CD4-positive, CD25-positive, alpha-beta regulatory T cell (primary cell): ENCODE measurements at regions not wholly inside any gene's neighbourhood (a gene's known extent, or its start where the extent isn't known, plus 50 kb on each side); places are given as distances from the start of the nearest gene placed in this dataset.

ENCODE experiments used
- ATAC-seq, 2 donors: fragments of 150-1000 bp; cut with Tn5 transposase; one replicate each; pipeline ENCODE4 v1.10.0; 2021; ENCODE audit warnings: low read depth in 2 of 2, moderate number of reproducible peaks in 2 of 2, moderate library complexity in 1 of 2
- DNase-seq, 3 donors: peaks; one replicate each; pipeline versions ENCODE4 v3.0.0 to v3.0.0-alpha.2; 2012 to 2022; ENCODE audit warnings: mixed read lengths in 1 of 3
- H3K27ac ChIP-seq: one replicate; pipeline ENCODE4 v1.7.0; 2013; ENCODE audit warnings: mild to moderate bottlenecking, low read length; ENCODE audit not compliant: insufficient read depth, poor library complexity, severe bottlenecking
- H3K27me3 ChIP-seq: one replicate; pipeline ENCODE4 v1.7.0; 2013; ENCODE audit warnings: low read length; ENCODE audit not compliant: control insufficient read depth, insufficient read depth
- H3K36me3 ChIP-seq: one replicate; pipeline ENCODE4 v1.7.0; 2013; ENCODE audit warnings: mild to moderate bottlenecking, low read length, moderate library complexity; ENCODE audit not compliant: control insufficient read depth, insufficient read depth
- H3K4me1 ChIP-seq: 2 replicates; pipeline ENCODE4 v1.7.0; 2013; ENCODE audit warnings: mild to moderate bottlenecking, low read length; ENCODE audit not compliant: insufficient read depth, control insufficient read depth, poor library complexity, severe bottlenecking
- H3K4me3 ChIP-seq: one replicate; pipeline ENCODE4 v1.7.0; 2013; ENCODE audit warnings: low read depth, mild to moderate bottlenecking, low read length, moderate library complexity
- H3K9me3 ChIP-seq, 2 experiments: 1 replicate in 1 of 2; 2 replicates in 1 of 2; pipeline ENCODE4 v1.7.0; 2013; ENCODE audit warnings: low read length in 2 of 2, mild to moderate bottlenecking in 1 of 2, moderate library complexity in 1 of 2; ENCODE audit not compliant: control insufficient read depth in 2 of 2
- H3K27ac Mint-ChIP-seq, 3 donors: one replicate each; pipeline ENCODE4 v1.8.0; 2020 to 2022; ENCODE audit warnings: mild to moderate bottlenecking in 3 of 3, mixed read lengths in 3 of 3, moderate library complexity in 2 of 3
- H3K27me3 Mint-ChIP-seq: one replicate; pipeline ENCODE4 v1.8.0; 2022; ENCODE audit warnings: mild to moderate bottlenecking, mixed read lengths
- H3K36me3 Mint-ChIP-seq: one replicate; pipeline ENCODE4 v1.8.0; 2020; ENCODE audit warnings: mixed read lengths
- H3K4me1 Mint-ChIP-seq, 4 donors: one replicate each; pipeline ENCODE4 v1.8.0; 2020 to 2022; ENCODE audit warnings: mixed read lengths in 4 of 4, mild to moderate bottlenecking in 1 of 4
- H3K4me3 Mint-ChIP-seq, 4 donors: one replicate each; pipeline ENCODE4 v1.8.0; 2020 to 2022; ENCODE audit warnings: mild to moderate bottlenecking in 4 of 4, mixed read lengths in 4 of 4, moderate library complexity in 3 of 4
- H3K9me3 Mint-ChIP-seq, 7 donors: one replicate each; pipeline ENCODE4 v1.8.0; 2020 to 2022; ENCODE audit warnings: mixed read lengths in 7 of 7, mild to moderate bottlenecking in 3 of 7, moderate library complexity in 2 of 7

- H3K27ac ChIP-seq: no peak overlapping the region
Observed at GRCh38 chr5:100641833-100642232, 106.7 kb downstream of the FAM174A start.

GRCh38 chr5:100643473-100643872 lies 108.3 kb downstream of the FAM174A start:
- H3K4me3 ChIP-seq: no peak overlapping the region
- no peak overlapping the region for H3K27ac ChIP-seq
- peaks cover 11% of the 10 kb centered on the region for H3K4me1 ChIP-seq
- H3K36me3 Mint-ChIP-seq: no peaks in the 10 kb centered on the region
- H3K4me3 Mint-ChIP-seq: no peak overlapping the region
- H3K9me3 Mint-ChIP-seq: no peaks in the 10 kb centered on the region
- H3K36me3 ChIP-seq: no peaks in the 10 kb centered on the region
- no peak overlapping the region for H3K27ac Mint-ChIP-seq
- DNase-seq (no peak), ATAC-seq (no peak)
- H3K27me3 Mint-ChIP-seq: no peaks in the 10 kb centered on the region
- peaks cover 10 to 15% (median 14%) of the 10 kb centered on the region in 4 donors for H3K4me1 Mint-ChIP-seq
- H3K27me3 ChIP-seq: no peaks in the 10 kb centered on the region
- H3K9me3 ChIP-seq: no peaks in the 10 kb centered on the region

More at GRCh38 chr5:100641833-100642232, 106.7 kb downstream of the FAM174A start:
- ATAC-seq: no peak
- H3K36me3 Mint-ChIP-seq: no peaks in the 10 kb centered on the region
- H3K27me3 Mint-ChIP-seq: no peaks in the 10 kb centered on the region
- Histone ChIP-seq H3K4me1 (no peaks in the 10 kb centered on the region), H3K9me3 (no peaks in the 10 kb centered on the region), H3K27me3 (no peaks in the 10 kb centered on the region), H3K4me3 (no peak overlapping the region), H3K36me3 (no peaks in the 10 kb centered on the region)
- no peak for DNase-seq
- no peak overlapping the region for H3K4me3 Mint-ChIP-seq
- no peak overlapping the region for H3K27ac Mint-ChIP-seq
- no peaks in the 10 kb centered on the region for H3K4me1 Mint-ChIP-seq
- no peaks in the 10 kb centered on the region for H3K9me3 Mint-ChIP-seq

DNA sequence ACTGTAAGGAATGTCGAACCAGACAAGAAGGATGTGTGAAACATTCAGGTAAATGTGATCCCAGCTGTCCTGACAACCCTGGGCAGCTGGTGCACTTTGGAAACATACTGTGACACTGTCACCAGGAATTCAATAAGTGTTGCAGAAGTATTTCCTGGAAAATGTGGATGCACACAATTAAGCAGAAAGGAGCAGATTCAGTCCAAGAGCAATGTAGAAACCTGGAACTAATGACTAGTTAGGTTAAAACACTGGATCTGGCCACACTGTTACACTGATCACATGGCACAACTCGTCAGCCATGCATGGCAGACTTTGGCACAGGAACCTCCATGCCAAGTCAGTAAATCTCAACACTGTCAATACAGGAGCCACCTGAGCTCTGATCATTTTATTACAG lies 109.0 kb downstream of the FAM174A start:
- Mint-ChIP-seq H3K4me1 (peaks cover 11 to 17% (median 16%) of the 10 kb centered on the region in 4 donors), H3K4me3 (no peak overlapping the region), H3K27ac (no peak overlapping the region), H3K36me3 (no peaks in the 10 kb centered on the region), H3K27me3 (no peaks in the 10 kb centered on the region), H3K9me3 (no peaks in the 10 kb centered on the region)
- no peaks in the 10 kb centered on the region for H3K36me3 ChIP-seq
- ATAC-seq (no peak), DNase-seq (no peak)
- H3K4me3 ChIP-seq: no peak overlapping the region
- H3K27ac ChIP-seq: no peak overlapping the region
- no peaks in the 10 kb centered on the region for H3K27me3 ChIP-seq
- H3K9me3 ChIP-seq: no peaks in the 10 kb centered on the region
- peaks cover 11% of the 10 kb centered on the region for H3K4me1 ChIP-seq

DNA sequence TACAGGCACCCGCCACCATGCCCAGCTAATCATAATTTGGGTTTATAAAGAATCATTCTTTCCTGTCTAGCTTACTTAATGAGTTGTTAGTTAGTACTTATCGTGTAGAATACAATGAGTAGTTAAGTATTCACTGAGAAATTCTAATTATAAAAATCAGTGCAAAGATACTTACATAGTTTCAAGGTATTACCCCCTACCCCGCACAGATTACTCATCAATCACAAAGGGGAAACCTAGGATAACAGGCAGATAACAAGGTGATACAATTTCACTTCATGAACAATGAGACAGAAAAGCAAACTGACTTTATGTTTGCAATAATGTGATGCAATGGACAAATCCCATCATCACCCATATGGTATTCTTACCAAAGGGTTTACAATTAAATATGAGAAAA lies 109.6 kb downstream of the FAM174A start:
- Mint-ChIP-seq H3K4me3 (no peak overlapping the region), H3K27me3 (no peaks in the 10 kb centered on the region), H3K9me3 (no peaks in the 10 kb centered on the region), H3K4me1 (peaks cover 11 to 17% (median 16%) of the 10 kb centered on the region in 4 donors), H3K27ac (no peak overlapping the region), H3K36me3 (no peaks in the 10 kb centered on the region)
- DNase-seq (no peak), ATAC-seq (no peak)
- H3K36me3 ChIP-seq: no peaks in the 10 kb centered on the region
- peaks cover 11% of the 10 kb centered on the region for H3K4me1 ChIP-seq
- H3K27me3 ChIP-seq: no peaks in the 10 kb centered on the region
- no peak overlapping the region for H3K4me3 ChIP-seq
- H3K27ac ChIP-seq: no peak overlapping the region
- H3K9me3 ChIP-seq: no peaks in the 10 kb centered on the region

DNA sequence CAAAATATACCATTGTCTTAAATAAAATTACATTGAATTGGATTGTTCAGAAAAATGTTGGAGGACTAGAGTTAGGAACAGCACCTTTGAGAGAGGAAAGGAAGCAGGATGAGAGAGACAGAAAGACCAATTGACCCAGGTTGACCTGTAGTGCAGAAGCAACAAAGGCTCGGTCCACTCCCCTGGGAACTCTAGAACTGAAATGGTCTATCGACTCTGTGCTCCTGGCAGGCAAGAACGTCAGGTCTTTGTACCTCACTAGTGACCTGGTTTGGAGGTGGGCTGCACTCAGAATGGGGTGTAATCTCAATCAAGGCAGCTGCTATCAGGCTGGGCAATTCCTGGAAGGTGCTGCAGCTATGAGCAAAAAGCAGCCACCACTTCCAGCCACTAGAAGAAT lies 110.8 kb downstream of the FAM174A start:
- peaks cover 11 to 17% (median 16%) of the 10 kb centered on the region in 4 donors for H3K4me1 Mint-ChIP-seq
- peaks cover 11% of the 10 kb centered on the region for H3K4me1 ChIP-seq
- no peak for ATAC-seq
- H3K27ac ChIP-seq: no peak overlapping the region
- no peak for DNase-seq
- H3K9me3 ChIP-seq: no peaks in the 10 kb centered on the region
- H3K27ac Mint-ChIP-seq: peak overlapping the region in 1 of 3 donors; percentile 29
- H3K36me3 ChIP-seq: no peaks in the 10 kb centered on the region
- no peaks in the 10 kb centered on the region for H3K36me3 Mint-ChIP-seq
- no peaks in the 10 kb centered on the region for H3K9me3 Mint-ChIP-seq
- H3K4me3 Mint-ChIP-seq: peak overlapping the region in 1 of 4 donors; percentile 90
- H3K4me3 ChIP-seq: no peak overlapping the region
- H3K27me3 ChIP-seq: no peaks in the 10 kb centered on the region
- peaks cover 5% of the 10 kb centered on the region for H3K27me3 Mint-ChIP-seq

DNA sequence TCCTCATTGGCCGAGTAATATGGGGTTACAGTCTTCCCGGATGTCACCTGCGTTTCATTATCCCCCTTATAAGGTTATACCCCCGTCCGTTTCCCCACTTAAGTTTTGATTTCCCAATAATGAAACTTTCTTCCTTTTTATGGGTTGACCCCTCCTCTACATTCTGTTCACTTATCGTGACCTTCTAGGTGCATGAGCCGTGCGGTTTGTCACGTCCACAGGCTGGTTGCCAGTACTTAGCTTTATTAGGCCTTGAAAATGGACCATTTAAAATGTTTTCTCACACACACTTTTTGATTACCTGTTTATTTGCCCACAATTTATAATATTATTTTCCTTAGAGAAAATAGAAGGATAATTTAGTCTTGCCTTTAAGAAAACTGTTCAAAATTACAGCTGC lies 111.5 kb downstream of the FAM174A start:
- H3K4me3 Mint-ChIP-seq: no peak overlapping the region
- H3K4me3 ChIP-seq: no peak overlapping the region
- H3K27ac Mint-ChIP-seq: peak overlapping the region in 1 of 3 donors; percentile 72
- no peaks in the 10 kb centered on the region for H3K9me3 Mint-ChIP-seq
- DNase-seq (no peak), ATAC-seq (no peak)
- H3K4me1 Mint-ChIP-seq: peaks cover 11 to 17% (median 16%) of the 10 kb centered on the region in 4 donors
- H3K4me1 ChIP-seq: peaks cover 11% of the 10 kb centered on the region
- H3K36me3 ChIP-seq: no peaks in the 10 kb centered on the region
- H3K9me3 ChIP-seq: no peaks in the 10 kb centered on the region
- H3K27me3 Mint-ChIP-seq: peaks cover 5% of the 10 kb centered on the region
- H3K36me3 Mint-ChIP-seq: no peaks in the 10 kb centered on the region
- H3K27ac ChIP-seq: no peak overlapping the region
- H3K27me3 ChIP-seq: no peaks in the 10 kb centered on the region

DNA sequence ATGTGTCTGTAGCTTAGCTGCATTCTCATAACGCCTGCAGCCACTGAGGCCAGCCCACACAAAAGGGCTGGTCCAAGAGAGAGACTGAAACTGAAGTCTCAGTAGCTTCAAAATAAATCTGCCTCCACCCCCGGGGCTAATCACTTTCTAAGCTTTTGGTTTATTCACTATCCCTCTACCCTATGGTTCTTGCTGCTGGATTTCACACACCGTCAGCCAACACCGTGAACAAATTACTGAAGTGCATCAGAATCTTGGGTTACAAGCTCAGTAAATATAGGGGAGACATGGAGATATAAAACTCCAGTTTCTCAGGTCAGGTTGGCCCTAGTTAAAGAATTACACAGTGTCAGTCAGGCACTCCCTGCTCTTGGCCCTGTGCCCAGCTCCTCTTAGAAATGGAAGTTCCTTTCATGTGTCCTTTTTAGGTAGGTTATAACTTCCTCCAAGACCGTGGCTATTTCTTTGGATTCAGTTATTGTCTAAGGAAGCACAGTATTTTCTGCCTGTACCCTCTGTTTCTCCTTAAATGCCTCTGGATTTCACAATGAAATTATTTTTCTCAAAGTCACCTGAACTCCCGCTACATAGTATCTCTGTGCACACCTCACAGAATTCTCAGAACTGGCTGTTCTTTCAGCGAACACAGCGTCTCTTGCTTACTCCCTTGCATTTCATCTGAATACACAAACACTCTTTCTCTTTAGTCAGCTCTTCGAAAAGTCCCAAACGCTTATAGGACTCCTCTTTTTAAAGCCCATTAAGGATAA lies 112.5 kb downstream of the FAM174A start:
- Mint-ChIP-seq H3K4me3 (peak overlapping the region; percentile 19 to 84 (median 48)), H3K27me3 (peaks cover 5% of the 10 kb centered on the region), H3K9me3 (no peaks in the 10 kb centered on the region), H3K27ac (peak overlapping the region; percentile 28 to 79 (median 72)), H3K36me3 (no peaks in the 10 kb centered on the region), H3K4me1 (peaks cover 11 to 17% (median 16%) of the 10 kb centered on the region in 4 donors)
- Histone ChIP-seq H3K27me3 (no peaks in the 10 kb centered on the region), H3K27ac (peak overlapping the region; percentile 48), H3K36me3 (no peaks in the 10 kb centered on the region), H3K9me3 (no peaks in the 10 kb centered on the region), H3K4me3 (peak overlapping the region; percentile 71), H3K4me1 (peaks cover 11% of the 10 kb centered on the region)
- DNase-seq: peak in 1 of 3 donors; percentile 80
- ATAC-seq: peak; percentile 84 to 90

GRCh38 chr5:100654895-100655294 lies 119.7 kb downstream of the FAM174A start:
- Mint-ChIP-seq H3K9me3 (no peaks in the 10 kb centered on the region), H3K4me3 (no peak overlapping the region), H3K27me3 (peaks cover 5% of the 10 kb centered on the region), H3K4me1 (peaks cover 2 to 15% (median 9%) of the 10 kb centered on the region in 4 donors), H3K36me3 (no peaks in the 10 kb centered on the region), H3K27ac (no peak overlapping the region)
- H3K36me3 ChIP-seq: no peaks in the 10 kb centered on the region
- H3K27me3 ChIP-seq: no peaks in the 10 kb centered on the region
- no peak overlapping the region for H3K4me3 ChIP-seq
- DNase-seq: no peak
- no peak overlapping the region for H3K27ac ChIP-seq
- ATAC-seq: no peak
- H3K9me3 ChIP-seq: no peaks in the 10 kb centered on the region
- H3K4me1 ChIP-seq: peaks cover 9% of the 10 kb centered on the region
